OCI-LY7 (cell line): ENCODE measurements at regions not wholly inside any gene's neighbourhood (a gene's known extent, or its start where the extent isn't known, plus 50 kb on each side); places are given as distances from the start of the nearest gene placed in this dataset.

Experiments
- BruUV-seq: library from RNA; stranded (reverse); fragments of 400-500 nt; replicated peaks from 2 replicates; lab custom pipeline; 2021; lab: Mats Ljungman, UMichigan
- CTCF ChIA-PET: fragments of 300-600 bp; sonication (Branson Sonifier 250); formaldehyde crosslinking; loops from one replicate; lab custom pipeline; 2022; ENCODE audit warnings: antibody characterized with exemption; ENCODE audit not compliant: unreplicated experiment; lab: Charles Lee
- POLR2A ChIA-PET: fragments of 300-600 bp; sonication (Branson Sonifier 250); formaldehyde crosslinking; loops from one replicate; lab custom pipeline; 2022; ENCODE audit warnings: antibody characterized with exemption; lab: Charles Lee
- DNase-seq: peaks from one replicate; pipeline ENCODE4 v3.0.0-alpha.2; 2015; ENCODE audit warnings: low spot score
- H2AFZ ChIP-seq: fragments of 200-600 bp; sonication (generic), shearing (Covaris generic); 2 replicates; pipeline ENCODE4 v1.6.1; 2014; ENCODE audit warnings: mild to moderate bottlenecking, antibody characterized with exemption, low read length, moderate library complexity
- H3K27ac ChIP-seq: fragments of 200-600 bp; sonication (generic); 2 replicates; pipeline ENCODE4 v1.5.1; 2014; ENCODE audit warnings: mixed run types, low read depth, mild to moderate bottlenecking, moderate library complexity, low read length, inconsistent platforms; ENCODE audit not compliant: poor library complexity, severe bottlenecking
- H3K36me3 ChIP-seq: fragments of 200-600 bp; sonication (generic); 2 replicates; pipeline ENCODE4 v1.6.1; 2014; ENCODE audit warnings: mild to moderate bottlenecking, antibody characterized with exemption, low read length, moderate library complexity, mixed read lengths; ENCODE audit not compliant: insufficient read depth
- H3K4me1 ChIP-seq: fragments of 200-600 bp; sonication (generic); 2 replicates; pipeline ENCODE4 v1.5.1; 2014; ENCODE audit warnings: mild to moderate bottlenecking, low read length; ENCODE audit not compliant: insufficient read depth, poor library complexity, severe bottlenecking
- H3K4me2 ChIP-seq: fragments of 200-600 bp; sonication (generic); 2 replicates; pipeline ENCODE4 v1.6.1; 2014; ENCODE audit warnings: mild to moderate bottlenecking, low read length
- H3K4me3 ChIP-seq: fragments of 200-600 bp; sonication (generic); 2 replicates; pipeline ENCODE4 v1.5.1; 2014; ENCODE audit warnings: mild to moderate bottlenecking, low read depth, low read length; ENCODE audit not compliant: poor library complexity, severe bottlenecking
- H3K79me2 ChIP-seq: fragments of 200-600 bp; sonication (generic); 2 replicates; pipeline ENCODE4 v1.6.1; 2016; ENCODE audit warnings: low read depth, mild to moderate bottlenecking, low read length, moderate library complexity, mixed read lengths; ENCODE audit not compliant: insufficient read depth
- H3K9me2 ChIP-seq: fragments of 200-600 bp; sonication (generic); 2 replicates; pipeline ENCODE4 v1.6.1; 2016; ENCODE audit warnings: mild to moderate bottlenecking, low read length, mixed read lengths; ENCODE audit not compliant: insufficient read depth
- H3K9me3 ChIP-seq: fragments of 200-600 bp; sonication (generic); 2 replicates; pipeline ENCODE4 v1.6.1; 2014; ENCODE audit warnings: mild to moderate bottlenecking, mixed run types, low read length, mixed read lengths
- H4K20me1 ChIP-seq: fragments of 200-600 bp; sonication (generic); 2 replicates; pipeline ENCODE4 v1.6.1; 2014; ENCODE audit warnings: mild to moderate bottlenecking, antibody characterized with exemption, low read length, moderate library complexity, mixed read lengths; ENCODE audit not compliant: insufficient read depth
- EZH2phosphoT487 ChIP-seq: fragments of 200-600 bp; sonication (generic); IDR thresholded peaks from 2 replicates; pipeline ENCODE4 v1.6.1; 2018; ENCODE audit warnings: low read depth, borderline replicate concordance, mild to moderate bottlenecking, mixed run types, antibody characterized with exemption, low read length, moderate library complexity, mixed read lengths
- intact Hi-C: fragments of 100-400 bp; cut with micrococcal nuclease; formaldehyde crosslinking; loops from one replicate; pipeline ENCODE4 v1.10.0; 2022; ENCODE audit not compliant: unreplicated experiment
- TF ChIP-seq, protein P1 (sequence below): fragments of 200-600 bp; sonication (generic); conservative IDR thresholded peaks from 2 replicates; pipeline ENCODE4 v1.5.1; 2014; ENCODE audit warnings: mild to moderate bottlenecking, antibody characterized with exemption, low read length, moderate library complexity, mixed read lengths

DNA sequence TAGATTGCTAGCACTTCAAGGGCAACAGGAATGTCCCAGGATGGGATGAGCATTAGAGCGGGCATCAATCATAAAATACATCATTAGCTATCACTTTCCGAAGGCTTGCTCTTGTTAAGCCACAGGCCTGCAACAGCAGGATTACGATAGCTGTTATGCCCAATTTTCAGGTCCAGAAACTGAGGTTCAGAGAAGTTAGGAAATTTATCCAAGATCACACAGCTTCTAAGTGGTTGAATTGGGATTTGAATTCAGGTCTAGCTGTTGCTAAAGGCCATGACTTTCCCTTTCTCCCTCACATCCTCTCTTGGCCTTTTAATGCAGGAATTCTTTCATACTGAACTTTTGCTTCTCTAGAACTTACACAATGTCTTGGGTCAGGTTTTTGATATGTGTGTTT is 119.4 kb upstream of the ERCC6L2 start:
- Histone ChIP-seq H3K9me2 (no peaks in the 10 kb centered on the region), H3K27ac (no peak overlapping the region), H3K4me1 (no peaks in the 10 kb centered on the region), H4K20me1 (no peaks in the 10 kb centered on the region), H3K4me2 (no peak overlapping the region), H2AFZ (no peak overlapping the region), H3K36me3 (no peaks in the 10 kb centered on the region), H3K79me2 (no peaks in the 10 kb centered on the region), H3K9me3 (no peaks in the 10 kb centered on the region), H3K4me3 (no peak overlapping the region)
- TF ChIP-seq, protein P1, sequence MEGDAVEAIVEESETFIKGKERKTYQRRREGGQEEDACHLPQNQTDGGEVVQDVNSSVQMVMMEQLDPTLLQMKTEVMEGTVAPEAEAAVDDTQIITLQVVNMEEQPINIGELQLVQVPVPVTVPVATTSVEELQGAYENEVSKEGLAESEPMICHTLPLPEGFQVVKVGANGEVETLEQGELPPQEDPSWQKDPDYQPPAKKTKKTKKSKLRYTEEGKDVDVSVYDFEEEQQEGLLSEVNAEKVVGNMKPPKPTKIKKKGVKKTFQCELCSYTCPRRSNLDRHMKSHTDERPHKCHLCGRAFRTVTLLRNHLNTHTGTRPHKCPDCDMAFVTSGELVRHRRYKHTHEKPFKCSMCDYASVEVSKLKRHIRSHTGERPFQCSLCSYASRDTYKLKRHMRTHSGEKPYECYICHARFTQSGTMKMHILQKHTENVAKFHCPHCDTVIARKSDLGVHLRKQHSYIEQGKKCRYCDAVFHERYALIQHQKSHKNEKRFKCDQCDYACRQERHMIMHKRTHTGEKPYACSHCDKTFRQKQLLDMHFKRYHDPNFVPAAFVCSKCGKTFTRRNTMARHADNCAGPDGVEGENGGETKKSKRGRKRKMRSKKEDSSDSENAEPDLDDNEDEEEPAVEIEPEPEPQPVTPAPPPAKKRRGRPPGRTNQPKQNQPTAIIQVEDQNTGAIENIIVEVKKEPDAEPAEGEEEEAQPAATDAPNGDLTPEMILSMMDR = no peak
- TF ChIP-seq EZH2phosphoT487 = no peak
- CTCF ChIA-PET = no interaction called here
- POLR2A ChIA-PET = no interaction called here
- DNase-seq = no peak
- BruUV-seq = no TSS peak
- intact Hi-C loops = no loop called here

DNA sequence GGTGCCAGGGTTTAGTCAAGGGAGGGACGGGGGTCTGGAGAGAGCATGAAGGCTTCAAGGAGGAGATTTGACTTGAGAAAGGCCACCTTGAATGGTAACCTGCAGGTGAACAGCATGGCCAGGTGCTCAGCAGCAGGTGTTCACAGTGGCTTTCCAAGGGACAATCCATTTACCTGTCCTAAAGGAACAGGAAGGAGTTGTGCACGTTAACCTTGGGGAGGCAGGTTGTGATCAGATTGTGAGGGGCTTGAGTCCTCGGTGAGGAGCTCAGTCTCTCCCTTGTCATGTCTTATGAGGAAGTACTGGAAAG is 120.1 kb upstream of the ERCC6L2 start:
- no peak overlapping the region for H3K4me2 ChIP-seq
- CTCF ChIA-PET = interaction anchor here (0.5 kb wide), 1 partner anchor 54 kb away, joined by 3 read pairs; no protein-coding TSS in a partner anchor
- no peaks in the 10 kb centered on the region for H3K9me3 ChIP-seq
- no peaks in the 10 kb centered on the region for H3K9me2 ChIP-seq
- H3K27ac ChIP-seq = no peak overlapping the region
- POLR2A ChIA-PET = no interaction called here
- no TSS peak for BruUV-seq
- no peaks in the 10 kb centered on the region for H3K4me1 ChIP-seq
- no peaks in the 10 kb centered on the region for H4K20me1 ChIP-seq
- DNase-seq = no peak
- TF ChIP-seq, protein P1 = no peak
- no peak for TF ChIP-seq EZH2phosphoT487
- no peaks in the 10 kb centered on the region for H3K36me3 ChIP-seq
- H2AFZ ChIP-seq = no peak overlapping the region
- H3K79me2 ChIP-seq = no peaks in the 10 kb centered on the region
- H3K4me3 ChIP-seq = no peak overlapping the region
- intact Hi-C loops = no loop called here

DNA sequence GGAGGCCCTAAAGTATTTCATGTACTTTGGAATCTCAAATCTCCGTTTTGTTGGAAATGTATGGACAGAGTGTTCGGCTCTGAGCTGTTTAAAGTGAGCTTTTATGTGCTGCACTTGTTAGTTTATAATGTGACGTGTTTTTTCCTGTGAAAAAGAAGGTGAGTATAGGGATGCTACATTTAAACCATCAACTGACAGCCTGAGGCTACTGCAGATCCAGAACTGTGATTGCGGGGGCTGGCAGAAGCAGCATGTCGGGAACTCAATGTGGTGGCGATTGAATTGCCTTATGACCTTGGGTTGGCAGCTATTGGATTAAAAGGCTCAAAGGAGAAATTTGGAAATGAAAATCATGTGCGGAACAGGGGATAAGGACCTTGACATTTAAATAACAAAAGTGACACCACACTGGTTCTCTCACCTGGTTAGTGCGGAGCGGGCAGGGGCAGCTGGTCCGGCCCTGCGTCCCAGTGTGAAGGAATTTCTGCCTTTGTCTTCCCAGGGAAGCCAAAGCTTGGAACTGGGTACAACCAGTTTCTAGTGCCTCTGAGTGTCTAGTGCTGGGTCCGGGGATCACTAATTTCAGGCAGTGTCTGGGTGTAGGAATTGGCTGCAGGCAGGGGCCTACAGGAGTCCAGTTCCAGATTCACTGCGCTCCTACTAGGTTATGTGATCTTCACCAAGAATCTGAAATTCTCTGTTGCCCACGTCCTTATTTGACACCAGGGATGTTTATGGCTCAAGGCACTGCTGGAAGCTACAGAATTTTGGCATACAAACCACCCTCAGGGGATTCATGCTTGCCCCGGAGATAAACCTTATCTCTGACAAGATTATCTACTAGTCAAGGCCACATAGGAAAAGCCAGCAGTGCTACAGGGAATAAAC is 120.7 kb upstream of the ERCC6L2 start:
- Histone ChIP-seq H3K4me1 (no peaks in the 10 kb centered on the region), H4K20me1 (no peaks in the 10 kb centered on the region), H3K27ac (no peak overlapping the region), H3K4me2 (no peak overlapping the region), H3K36me3 (no peaks in the 10 kb centered on the region), H2AFZ (no peak overlapping the region), H3K79me2 (no peaks in the 10 kb centered on the region), H3K9me2 (no peaks in the 10 kb centered on the region), H3K4me3 (no peak overlapping the region), H3K9me3 (no peaks in the 10 kb centered on the region)
- TF ChIP-seq EZH2phosphoT487 = no peak
- TF ChIP-seq, protein P1 = no peak
- intact Hi-C loops = no loop called here
- POLR2A ChIA-PET = interaction anchor here (0.6 to 0.7 kb wide), 2 partner anchors 31 to 730 kb away, joined by 3 read pairs; no protein-coding TSS in a partner anchor
- CTCF ChIA-PET = interaction anchor here (0.5 kb wide), 1 partner anchor 55 kb away, joined by 3 read pairs; no protein-coding TSS in a partner anchor
- no peak for DNase-seq
- no TSS peak for BruUV-seq
